AG04450 (cell line): ENCODE measurements at regions not wholly inside any gene's neighbourhood (a gene's known extent, or its start where the extent isn't known, plus 50 kb on each side); places are given as distances from the start of the nearest gene placed in this dataset.

ENCODE experiments used
- CTCF ChIA-PET: fragments of 300-600, 350-600 bp; formaldehyde crosslinking; extraction: SDS; loops from one replicate; lab custom pipeline; 2022; ENCODE audit warnings: antibody characterized with exemption, inconsistent platforms; lab: Charles Lee
- POLR2A ChIA-PET: fragments of 350-600 bp; formaldehyde crosslinking; extraction: SDS; loops from one replicate; lab custom pipeline; 2021; ENCODE audit warnings: antibody characterized with exemption, inconsistent platforms; lab: Yijun Ruan, JAX
- DNase-seq: peaks from one replicate; pipeline ENCODE4 v3.0.0-alpha.2; 2011; ENCODE audit warnings: low read depth, low spot score
- H3K27ac ChIP-seq: one replicate; pipeline ENCODE4 v1.5.1; 2012; ENCODE audit warnings: low read depth, low read length, control low read depth
- H3K27me3 ChIP-seq: one replicate; pipeline ENCODE4 v1.6.0; 2012; ENCODE audit warnings: low read length; ENCODE audit not compliant: control insufficient read depth, insufficient read depth
- H3K4me3 ChIP-seq: 2 replicates; pipeline ENCODE4 v1.5.1; 2011; ENCODE audit warnings: mild to moderate bottlenecking, low read depth, low read length, control low read depth
- H3K9me3 ChIP-seq: 2 replicates; pipeline ENCODE4 v1.5.1; 2012; ENCODE audit warnings: low read length; ENCODE audit not compliant: control insufficient read depth, insufficient read depth
- TF ChIP-seq, protein P1 (sequence below): IDR thresholded peaks from 2 replicates; pipeline ENCODE4 v1.5.1; 2011; ENCODE audit warnings: low read depth, low read length, control low read depth, inconsistent platforms

DNA sequence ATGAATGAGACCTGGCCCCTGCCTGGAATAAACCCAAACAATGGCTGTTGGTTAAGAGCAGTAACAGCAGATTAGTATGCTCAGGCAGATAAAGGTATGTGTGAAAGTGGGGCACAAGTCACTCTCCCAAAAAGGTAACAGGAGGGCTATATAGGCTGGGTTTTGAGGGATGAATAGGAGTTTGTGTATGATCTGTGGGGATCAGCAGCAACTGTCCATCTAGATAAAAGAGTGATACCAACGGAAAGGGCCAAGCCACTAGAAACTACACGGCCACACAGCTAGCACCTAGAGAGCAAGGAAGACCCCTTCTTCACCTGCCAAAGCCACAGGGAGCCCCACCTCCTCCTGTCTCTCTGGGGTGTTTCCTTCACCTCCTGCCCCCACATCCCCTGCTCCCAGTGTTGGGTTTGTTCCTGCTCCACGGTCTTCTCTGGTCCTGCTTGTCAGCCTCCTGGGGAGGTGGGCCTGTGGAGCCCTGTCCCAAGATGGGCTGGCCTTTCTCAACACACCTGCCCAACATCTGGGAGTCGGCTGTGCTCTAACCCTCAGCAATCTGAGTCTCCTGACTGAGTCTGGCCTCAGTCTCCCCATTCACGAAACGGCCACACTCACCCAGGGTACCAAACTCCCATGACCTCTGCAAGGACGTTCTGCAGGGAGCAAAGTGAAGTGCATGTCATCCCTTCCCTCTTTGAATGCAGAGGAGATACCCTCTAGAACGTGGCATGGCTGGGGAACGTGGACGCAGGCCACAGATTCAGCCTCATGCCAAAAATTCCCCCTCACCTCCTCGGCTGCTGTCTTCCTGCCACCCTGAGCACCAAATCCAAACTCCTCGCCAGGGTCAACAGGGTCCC is 108.2 kb downstream of the NCOR2 start:
- TF ChIP-seq, protein P1, sequence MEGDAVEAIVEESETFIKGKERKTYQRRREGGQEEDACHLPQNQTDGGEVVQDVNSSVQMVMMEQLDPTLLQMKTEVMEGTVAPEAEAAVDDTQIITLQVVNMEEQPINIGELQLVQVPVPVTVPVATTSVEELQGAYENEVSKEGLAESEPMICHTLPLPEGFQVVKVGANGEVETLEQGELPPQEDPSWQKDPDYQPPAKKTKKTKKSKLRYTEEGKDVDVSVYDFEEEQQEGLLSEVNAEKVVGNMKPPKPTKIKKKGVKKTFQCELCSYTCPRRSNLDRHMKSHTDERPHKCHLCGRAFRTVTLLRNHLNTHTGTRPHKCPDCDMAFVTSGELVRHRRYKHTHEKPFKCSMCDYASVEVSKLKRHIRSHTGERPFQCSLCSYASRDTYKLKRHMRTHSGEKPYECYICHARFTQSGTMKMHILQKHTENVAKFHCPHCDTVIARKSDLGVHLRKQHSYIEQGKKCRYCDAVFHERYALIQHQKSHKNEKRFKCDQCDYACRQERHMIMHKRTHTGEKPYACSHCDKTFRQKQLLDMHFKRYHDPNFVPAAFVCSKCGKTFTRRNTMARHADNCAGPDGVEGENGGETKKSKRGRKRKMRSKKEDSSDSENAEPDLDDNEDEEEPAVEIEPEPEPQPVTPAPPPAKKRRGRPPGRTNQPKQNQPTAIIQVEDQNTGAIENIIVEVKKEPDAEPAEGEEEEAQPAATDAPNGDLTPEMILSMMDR = no peak
- POLR2A ChIA-PET = no interaction called here
- CTCF ChIA-PET = no interaction called here
- Histone ChIP-seq H3K9me3 (peaks cover 9% of the 10 kb centered on the region; the same call in 1 of the 2 replicates), H3K27ac (no peak overlapping the region), H3K27me3 (no peaks in the 10 kb centered on the region), H3K4me3 (no peak overlapping the region)
- no peak for DNase-seq

DNA sequence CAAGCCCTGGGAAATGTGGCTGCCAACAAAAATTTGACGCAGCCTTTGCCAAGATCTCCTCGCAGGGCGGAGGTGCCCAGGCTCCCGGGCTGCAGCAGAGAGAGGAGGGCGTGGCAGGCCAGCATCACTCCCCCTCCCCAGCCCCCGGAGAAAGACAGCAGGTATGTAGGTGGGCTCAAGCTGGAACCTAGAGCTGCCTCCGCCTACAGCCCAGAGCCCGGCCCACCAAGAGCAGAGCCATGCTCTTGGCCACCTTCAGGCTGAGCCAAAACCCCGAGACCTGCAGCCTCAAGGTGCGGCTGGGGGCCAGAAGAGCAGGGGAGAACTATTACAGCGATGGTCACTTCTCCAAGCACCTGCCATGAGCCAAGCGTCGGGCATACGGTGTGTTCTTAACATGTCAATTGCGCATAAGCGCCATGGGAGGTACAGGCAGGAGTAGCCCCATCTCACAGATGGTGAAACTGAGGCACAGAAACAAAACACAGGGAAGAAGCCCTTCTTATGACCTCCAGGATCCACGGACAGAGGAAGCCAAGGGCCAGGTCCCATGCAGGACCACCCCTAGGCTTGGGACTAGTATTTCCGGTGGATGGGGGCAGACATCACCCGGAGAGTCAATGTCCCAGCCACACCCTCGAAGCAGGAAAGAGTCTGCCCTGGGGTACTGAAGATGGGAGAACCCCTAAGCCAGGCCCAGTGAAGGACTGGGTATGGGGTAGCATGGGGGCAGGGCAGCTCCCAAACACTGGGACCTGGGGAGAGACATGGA is 109.0 kb downstream of the NCOR2 start:
- no peaks in the 10 kb centered on the region for H3K27me3 ChIP-seq
- TF ChIP-seq, protein P1 = no peak
- H3K9me3 ChIP-seq = peaks cover 9% of the 10 kb centered on the region; the same call in 1 of the 2 replicates
- no peak for DNase-seq
- ChIA-PET POLR2A (no interaction called here), CTCF (no interaction called here)
- no peak overlapping the region for H3K4me3 ChIP-seq
- no peak overlapping the region for H3K27ac ChIP-seq

DNA sequence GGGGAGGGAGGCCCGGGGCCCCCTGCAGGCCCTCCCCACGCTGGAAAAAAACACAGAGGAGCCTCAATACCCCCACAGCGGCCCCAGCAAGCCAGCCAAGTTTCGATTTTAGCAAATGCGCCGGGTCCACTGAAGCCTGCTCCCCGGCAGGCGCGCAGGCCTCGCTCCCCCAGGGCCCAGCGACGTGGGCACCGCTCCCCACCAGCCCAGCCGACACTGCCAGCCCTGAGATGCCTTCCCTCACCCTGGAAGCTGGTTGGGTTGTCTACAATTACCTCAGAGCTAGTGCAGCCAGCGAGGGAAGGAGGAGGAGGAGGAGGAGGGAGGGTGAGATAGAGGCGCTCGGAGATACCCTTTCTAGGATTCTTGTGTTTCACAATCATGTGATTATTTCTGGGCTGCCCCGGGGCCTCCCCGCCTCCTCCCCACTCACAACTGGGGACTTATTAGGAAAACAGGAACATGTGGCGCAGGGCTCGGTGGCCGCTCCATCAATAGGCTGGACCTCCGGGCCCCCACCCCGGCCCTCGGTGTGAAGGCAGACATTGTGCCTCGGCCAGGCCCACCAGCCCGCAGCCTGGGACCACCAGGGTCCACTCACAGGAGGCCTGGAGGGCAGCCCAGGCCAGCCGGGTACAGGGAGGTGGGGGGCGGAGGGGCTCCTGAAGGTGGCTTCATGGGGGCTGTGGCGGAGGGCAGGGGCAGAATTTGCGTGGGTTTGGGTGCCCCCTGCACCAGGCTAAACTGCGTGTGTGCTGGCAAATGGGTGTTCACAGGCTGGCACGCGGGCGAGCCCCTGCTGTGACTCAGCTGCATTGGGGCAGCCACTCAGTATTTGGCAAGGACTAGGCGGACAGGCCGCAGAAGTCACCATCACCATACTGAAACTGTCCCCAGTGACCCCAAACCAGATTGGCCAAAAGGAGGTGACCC is 109.9 kb downstream of the NCOR2 start:
- TF ChIP-seq, protein P1 = no peak
- ChIA-PET POLR2A (no interaction called here), CTCF (no interaction called here)
- peaks cover 9% of the 10 kb centered on the region; the same call in 1 of the 2 replicates for H3K9me3 ChIP-seq
- no peaks in the 10 kb centered on the region for H3K27me3 ChIP-seq
- no peak overlapping the region for H3K27ac ChIP-seq
- H3K4me3 ChIP-seq = no peak overlapping the region
- no peak for DNase-seq

DNA sequence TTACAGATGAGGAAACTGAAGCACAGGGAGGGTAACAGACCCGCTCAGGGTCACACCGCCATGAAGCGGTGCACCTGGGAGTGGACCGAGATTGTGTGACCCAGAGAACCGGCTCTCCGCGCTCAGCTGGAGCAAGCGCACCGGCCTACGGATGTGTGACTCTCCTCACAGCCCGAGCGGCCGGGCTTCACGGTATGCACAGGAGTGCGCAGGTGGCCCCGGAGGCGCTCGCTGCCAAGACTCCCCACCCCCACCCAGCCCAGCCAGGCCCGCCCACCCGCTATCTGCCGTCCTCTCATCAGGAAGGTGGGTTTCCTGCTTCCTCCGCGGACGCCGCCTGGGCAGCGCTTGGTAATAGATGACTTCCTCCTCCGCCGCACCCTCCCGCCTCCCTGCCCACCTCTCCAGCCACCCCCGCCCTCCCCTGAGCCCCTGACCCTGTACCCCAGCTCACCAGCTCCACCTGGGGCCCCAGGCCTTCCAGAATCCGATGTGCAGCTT is 110.7 kb downstream of the NCOR2 start:
- H3K27ac ChIP-seq = no peak overlapping the region
- TF ChIP-seq, protein P1 = no peak
- POLR2A ChIA-PET = no interaction called here
- peaks cover 9% of the 10 kb centered on the region; the same call in 1 of the 2 replicates for H3K9me3 ChIP-seq
- no peak overlapping the region for H3K4me3 ChIP-seq
- no peak for DNase-seq
- CTCF ChIA-PET = no interaction called here
- no peaks in the 10 kb centered on the region for H3K27me3 ChIP-seq
